GM18520 (cell line): ENCODE measurements at regions not wholly inside any gene's neighbourhood (a gene's known extent, or its start where the extent isn't known, plus 50 kb on each side); places are given as distances from the start of the nearest gene placed in this dataset.

Source experiments
- ATAC-seq: cut with Tn5 transposase; IDR thresholded peaks from one replicate; pipeline ENCODE4 v1.9.1; 2021; ENCODE audit not compliant: unreplicated experiment

GRCh38 chr5:90135779-90136378 lies 273.7 kb downstream of the CETN3 start:
- ATAC-seq = no peak

DNA sequence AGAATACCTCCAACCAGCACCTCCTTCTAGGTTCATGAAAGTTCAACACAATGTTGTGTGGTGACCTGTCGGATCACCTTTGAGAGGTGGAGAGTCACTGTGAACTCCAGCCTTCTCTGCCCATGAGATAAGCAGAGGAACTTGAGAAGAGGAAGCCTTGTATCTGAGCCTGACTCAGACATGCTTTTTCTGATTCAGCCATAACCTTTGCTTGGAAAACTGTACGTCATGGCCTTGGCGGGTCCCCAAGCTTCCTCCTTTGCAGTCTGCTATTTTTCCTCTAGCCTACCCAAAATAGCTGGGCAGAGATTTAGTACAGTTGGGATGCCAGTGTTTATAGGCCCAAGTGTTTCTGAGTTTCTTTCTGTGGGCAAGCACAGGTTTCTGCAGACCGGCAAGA lies 274.7 kb downstream of the CETN3 start:
- no peak for ATAC-seq

- no peak for ATAC-seq
Observed at GRCh38 chr5:90134381-90134780, 275.2 kb downstream of the CETN3 start.

GRCh38 chr5:90133941-90134340 lies 275.6 kb downstream of the CETN3 start:
- no peak for ATAC-seq

DNA sequence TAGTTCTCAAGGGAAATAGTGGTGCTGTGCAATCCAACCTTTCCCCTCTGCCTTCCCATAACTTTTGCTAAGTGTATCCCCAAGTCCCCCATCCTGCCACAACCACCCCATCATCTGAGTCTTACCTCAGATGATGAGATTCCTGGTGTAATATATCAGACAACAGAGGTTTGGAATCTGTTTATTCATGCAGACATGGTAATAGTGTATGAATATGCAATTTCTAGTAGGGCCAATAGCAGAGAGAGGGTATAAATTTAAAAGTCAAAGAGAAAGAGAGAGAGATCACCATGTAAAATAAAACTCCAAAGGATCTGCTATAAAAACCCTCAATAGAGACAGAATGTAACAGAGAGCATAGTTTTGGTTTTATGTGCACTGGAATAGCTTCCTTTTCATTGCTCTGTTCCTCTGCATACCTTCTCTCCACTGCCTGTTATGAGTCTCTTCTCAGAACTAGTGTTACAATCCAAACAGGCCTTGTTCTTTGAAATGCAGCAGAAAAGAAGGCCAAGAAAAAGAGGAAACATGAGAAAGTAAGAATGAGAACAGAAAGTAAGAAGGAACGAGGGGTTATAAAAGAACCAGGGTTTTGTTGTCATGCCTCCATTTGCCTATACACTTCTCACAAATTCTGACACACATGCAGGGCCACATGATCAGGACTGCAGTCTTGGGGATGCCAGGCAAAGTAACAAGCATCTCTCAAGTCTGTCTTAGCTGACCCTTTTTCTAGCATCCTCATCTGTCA lies 278.0 kb downstream of the CETN3 start:
- peak; percentile 51 for ATAC-seq

- no peak for ATAC-seq
Observed at GRCh38 chr5:90128551-90128950, 281.0 kb downstream of the CETN3 start.

DNA sequence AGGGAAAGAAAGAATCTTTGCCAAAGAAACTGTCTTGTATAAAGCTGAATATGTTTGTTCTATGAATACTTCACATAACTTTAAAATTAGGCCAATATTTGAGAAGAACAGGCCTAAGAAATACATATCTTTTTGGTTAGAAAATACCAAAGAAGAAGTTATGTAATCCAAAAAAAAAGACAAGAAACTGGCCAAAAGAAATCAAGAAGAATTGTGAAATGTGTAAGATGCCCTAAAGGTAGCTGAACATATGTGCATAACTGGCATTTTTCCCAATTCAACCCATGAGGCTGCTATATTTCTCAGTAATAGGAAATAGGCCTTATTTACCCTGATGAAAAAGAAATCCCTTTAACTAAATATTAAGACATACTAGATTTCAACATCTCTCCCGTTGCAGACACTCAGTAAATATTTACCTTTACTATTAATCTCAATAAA lies 290.0 kb downstream of the CETN3 start:
- ATAC-seq = no peak

- no peak for ATAC-seq
Observed at GRCh38 chr5:90117005-90117404, 292.6 kb downstream of the CETN3 start.

- no peak for ATAC-seq
Observed at GRCh38 chr5:90113108-90113507, 296.4 kb downstream of the CETN3 start.

DNA sequence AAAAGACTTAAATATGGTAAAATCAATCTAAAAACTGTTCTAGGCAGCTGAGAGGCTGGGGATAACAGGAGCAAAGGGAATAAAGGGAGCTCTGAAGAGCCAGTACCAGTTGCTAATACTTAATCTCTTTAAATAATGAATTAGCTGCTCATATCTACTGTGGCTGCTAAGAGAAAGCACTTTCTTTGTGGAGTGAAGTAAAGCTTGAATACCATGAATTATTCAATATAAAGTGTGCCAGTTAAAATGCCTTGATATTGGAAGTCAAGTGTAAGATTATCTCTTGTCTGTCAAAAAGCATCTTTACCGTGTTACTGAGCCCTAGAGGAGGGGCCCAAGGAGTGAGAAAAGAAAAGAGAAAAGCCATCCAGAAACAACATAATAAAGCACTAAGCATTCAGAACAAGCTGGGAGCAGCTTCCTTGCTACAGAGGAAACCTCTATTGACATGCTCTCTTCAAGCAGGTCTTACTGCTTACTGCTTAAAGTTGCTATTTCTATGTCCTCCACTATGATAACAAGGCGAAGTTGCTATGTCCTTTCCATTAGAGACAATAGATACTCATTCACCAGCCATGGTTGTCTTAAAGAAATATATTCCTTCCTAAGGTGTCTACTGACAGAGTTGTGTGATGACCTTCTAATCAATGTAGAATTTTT lies 297.4 kb downstream of the CETN3 start:
- no peak for ATAC-seq

DNA sequence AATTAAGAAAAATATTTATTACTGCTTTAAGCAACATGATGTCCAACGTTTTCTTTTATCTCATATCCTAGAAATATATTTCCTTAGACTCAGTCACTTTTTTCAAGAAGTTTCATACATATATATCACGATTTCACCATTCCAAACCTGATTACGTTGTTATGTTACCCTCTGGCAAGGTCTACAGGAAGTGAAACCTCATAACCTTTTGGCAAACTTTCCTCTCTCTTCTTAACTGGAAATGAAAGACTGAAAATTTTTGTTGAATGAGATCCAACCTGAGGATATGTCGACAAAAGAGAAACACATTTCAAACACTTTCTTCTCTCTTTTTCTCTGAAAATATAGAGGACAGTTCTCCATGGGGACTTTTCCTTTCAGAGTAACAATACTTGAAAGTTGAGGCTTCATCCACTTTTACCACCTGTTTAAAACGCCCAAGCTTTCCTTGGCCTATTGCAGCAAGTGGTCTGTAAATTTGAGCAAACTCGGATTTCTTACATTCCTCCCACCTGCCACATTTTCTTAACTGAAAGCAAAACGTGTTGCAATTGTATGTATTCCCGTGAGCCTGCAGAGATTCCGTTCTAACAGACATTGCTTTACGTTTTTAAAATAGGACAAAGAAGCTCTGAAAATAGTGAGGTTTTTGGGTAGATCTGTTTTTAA lies 298.1 kb downstream of the CETN3 start:
- ATAC-seq = no peak

DNA sequence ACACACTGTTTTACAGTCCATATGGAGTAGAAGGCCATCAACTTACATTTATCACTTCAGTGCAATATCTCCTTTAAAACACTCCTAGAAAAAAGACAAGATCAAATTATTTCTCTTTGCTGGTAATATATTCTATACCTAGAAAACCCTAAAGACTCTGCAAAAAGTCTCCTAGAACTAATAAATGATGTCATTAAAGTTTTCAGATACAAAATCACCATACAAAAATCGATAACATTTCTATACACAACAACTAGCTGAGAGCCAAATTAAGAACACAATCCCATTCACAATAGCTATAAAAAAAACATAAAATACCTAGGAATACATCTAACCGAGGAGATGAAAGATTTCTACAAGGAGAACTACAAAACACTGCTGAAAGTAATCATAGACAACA lies 300.3 kb downstream of the CETN3 start:
- no peak for ATAC-seq

DNA sequence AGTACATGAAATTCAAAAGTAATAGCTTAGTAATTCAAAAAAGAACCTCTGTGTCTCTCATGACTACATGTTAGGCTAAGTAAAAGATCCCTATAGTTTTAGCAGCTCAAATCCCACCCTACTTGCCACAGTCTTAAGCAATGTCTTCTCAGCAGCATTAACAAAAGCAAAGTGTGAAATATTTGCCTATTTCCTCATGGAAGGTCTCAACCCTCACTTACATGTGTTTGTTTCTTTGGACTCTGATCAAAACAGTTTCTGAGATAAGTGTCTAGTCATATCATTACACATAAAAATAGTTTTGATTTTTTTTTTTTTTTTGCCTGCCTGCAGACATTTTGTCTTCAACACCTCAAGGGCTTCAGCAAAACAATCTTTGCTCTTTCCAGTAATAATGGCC lies 310.5 kb downstream of the CETN3 start:
- no peak for ATAC-seq

- no peak for ATAC-seq
Observed at GRCh38 chr5:90097082-90097477, 312.5 kb downstream of the CETN3 start.

DNA sequence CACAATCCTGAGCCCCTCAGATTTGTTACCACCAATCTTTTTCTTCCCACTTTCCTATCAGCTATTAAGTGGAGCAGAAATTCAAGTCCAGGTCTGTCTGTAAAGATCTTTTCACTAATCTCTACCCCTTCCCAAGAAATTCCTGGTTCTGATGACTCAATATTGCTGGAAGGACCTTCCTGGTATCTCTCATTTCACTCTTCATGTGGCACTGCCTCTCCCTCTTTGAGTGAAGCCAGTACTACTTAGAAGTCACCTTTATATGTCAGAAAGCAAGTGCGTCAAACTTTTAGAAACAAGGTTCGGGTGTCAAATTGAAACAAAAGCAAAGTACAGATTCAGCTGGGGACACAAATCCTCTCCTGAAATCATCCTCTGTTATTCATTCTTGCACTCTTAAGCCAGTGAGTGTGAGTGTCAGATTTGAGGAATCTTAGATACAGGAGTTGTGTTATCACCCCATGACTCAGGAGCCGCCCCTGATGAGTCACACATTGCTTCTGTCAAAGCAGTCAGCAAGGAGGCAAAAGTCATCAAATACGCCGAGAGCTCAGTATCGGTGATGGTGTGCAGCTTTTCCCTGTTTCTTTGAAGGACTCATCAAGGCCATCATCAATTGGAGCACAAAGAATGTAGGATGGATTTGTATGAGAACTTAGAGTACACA lies 313.0 kb downstream of the CETN3 start:
- ATAC-seq = no peak

DNA sequence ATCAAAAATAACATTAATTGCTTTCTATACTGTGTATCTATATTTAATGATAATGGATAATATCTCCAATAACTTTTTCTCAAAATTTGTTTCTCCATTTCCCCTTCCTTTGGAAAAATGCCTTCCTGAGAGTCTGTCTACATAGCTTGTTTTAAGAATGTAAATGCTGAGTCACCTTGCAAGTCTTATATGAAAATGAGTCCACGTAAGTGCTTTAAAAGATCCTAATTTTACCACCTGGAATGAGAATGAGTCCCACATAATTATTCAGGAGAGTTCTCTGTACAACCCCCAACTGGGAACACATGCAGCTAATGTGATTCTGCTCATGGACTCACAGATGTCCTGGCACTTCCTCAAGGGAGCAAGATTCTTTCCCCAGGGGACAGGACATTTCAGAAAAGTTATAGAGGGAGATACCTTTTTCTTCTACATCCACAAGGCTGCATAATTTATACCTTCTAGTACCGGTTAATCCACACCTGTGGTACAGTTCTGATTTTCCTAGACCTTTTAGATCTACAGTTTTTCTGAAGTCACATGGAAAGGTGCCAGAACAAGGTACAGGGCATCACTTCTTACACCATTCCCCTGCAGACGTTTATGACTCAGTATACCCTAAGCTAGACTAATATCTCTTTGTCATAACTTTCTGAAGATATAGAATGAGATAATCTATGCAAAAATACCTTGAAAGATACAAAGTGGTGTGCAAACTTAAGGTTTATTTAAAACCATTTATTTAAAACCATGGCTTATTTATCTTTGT lies 314.1 kb downstream of the CETN3 start:
- no peak for ATAC-seq

DNA sequence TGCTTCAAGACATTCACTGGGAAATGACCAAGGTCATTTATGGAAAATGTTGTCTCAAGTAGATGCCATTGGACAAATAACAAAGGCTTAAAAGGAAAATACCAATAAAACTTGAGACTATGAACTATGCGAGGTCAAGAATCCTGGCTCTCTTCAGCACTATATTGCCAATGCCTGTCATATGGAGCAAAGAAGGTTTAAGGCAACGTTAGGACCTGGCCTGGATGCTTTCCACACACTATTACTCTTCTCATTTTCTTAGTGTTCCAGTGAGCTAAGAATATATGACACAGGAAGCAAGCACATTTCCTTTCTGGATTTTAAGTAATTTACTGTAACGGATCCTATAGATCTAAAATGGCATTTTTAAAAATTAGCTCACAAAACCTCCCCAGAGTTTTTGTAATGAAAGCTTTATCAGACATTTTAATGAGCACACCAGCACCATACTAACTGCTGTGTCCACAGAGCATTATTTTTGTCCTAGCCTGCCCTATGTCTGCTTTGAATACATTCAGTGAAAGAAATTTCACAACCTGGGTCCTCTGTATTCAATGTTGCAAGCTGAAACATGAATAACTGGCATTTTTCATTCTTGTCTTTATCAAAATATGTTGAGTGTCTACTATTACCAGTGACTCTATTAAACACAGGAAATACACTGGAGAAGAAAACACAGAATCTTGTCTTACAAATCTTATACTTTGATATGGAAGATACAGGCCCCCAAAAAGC lies 315.6 kb downstream of the CETN3 start:
- ATAC-seq = no peak

DNA sequence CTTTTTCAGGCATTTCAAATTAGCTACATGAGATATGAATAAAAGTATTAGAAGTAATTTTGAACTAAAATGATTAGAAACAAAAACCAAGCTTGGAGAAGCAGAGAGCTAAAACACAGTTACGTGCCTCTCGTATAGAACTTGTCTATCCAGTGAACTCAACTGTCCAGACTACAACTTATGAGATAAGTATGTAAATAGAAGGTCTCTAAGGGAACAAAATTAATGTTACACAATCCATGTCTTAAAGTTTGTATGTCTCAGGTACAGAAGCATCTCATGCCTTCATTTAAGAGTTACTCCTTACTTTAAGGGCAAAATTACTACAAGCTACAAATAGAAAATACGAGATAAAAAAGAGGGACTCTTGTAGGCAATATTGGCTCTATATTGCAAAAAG lies 316.8 kb downstream of the CETN3 start:
- ATAC-seq = no peak

GRCh38 chr5:90084342-90084741 lies 325.2 kb downstream of the CETN3 start:
- no peak for ATAC-seq
